HG03432 (cell line): ENCODE measurements at regions not wholly inside any gene's neighbourhood (a gene's known extent, or its start where the extent isn't known, plus 50 kb on each side); places are given as distances from the start of the nearest gene placed in this dataset.

Experiments used
- ATAC-seq: cut with Tn5 transposase; IDR thresholded peaks from one replicate; pipeline ENCODE4 v1.9.1; 2021; ENCODE audit warnings: mild to moderate bottlenecking, moderate library complexity; ENCODE audit not compliant: unreplicated experiment

- no peak for ATAC-seq
These were observed 52.0 kb upstream of the OSBPL8 start for GRCh38 chr12:76611533-76611932.

- no peak for ATAC-seq
These were observed 54.8 kb upstream of the OSBPL8 start for GRCh38 chr12:76614364-76614763.

- ATAC-seq, result peak; percentile 46
These were observed 58.5 kb upstream of the OSBPL8 start for GRCh38 chr12:76618031-76618430.

- peak; percentile 81 for ATAC-seq
These were observed 62.0 kb upstream of the OSBPL8 start for GRCh38 chr12:76621582-76622024.

DNA sequence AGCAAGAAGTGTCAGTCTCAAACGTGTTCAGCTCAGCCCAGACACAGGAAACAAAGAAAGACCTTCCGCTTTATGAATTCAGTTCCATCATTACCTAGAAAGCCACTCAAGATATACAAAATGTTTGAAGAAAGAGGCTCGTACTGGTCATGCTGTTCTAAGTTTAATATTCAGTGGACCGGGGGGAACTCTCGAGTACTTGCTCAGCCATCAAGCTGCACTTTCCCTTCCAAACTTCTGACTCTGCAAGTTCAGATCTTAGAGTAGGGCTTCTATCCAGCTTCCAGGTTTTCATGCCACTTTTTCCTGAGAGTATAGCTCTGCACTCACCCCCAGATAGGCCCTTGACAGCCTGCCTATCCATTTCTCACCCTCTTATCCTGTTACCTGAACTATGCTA, 62.8 kb upstream of the OSBPL8 start:
- no peak for ATAC-seq

- no peak for ATAC-seq
These were observed 63.3 kb upstream of the OSBPL8 start for GRCh38 chr12:76622915-76623314.

DNA sequence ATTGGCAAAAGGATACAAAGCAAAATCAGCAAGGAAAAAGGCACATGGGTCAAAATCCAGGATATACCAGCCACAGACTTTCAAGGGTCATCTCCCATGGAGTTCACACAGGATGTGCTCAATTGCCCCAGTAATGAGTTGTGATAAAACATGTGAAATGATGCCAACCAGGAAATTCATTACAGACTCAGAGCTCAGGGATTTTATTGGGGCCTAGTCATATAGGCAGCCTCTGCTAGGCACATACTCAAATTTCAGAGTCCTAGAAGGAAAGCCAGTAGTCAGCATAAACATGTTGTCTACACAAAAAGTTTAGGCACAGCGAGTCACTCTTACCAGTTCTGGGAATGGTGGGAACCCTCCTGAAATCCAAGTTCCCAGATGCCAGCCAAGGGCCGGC, 64.4 kb upstream of the OSBPL8 start:
- no peak for ATAC-seq

DNA sequence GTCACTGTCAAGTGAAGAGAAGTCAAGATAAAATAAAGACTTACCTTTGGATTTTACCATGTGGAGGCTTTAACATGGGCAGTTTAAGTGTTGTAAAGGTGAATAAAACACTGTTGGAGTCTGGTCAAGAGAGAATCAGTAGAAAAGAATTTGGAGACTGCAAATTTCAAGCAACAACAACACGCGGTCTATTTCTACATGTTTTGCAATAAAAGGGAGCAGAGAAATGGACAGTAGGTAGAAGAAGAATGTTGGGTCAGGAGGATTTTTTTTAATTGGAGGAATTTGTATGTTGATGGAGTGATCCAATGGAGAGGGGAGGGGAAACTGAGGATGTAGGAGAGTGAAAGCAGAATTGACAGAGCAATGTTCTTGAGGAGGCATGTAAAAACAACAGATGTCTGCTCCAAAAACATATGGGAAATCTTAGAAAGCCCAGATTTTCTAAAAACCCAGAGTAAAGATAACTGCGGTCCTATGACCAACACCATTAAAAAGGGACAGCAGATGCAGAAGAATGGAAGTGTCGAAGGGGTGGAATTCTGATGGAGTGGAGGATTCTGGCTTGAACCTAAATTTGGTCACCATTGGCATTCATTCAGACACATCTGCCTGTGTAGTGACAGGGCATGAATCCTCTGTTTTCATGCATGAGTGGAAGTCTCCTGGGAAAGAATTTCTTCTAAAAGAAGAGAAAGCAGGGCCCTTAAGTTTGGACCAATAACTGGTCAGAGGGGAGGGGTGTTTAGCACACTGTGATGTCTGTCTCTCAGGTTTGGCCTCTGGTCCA, 68.0 kb upstream of the OSBPL8 start:
- no peak for ATAC-seq

GRCh38 chr12:76628745-76629144, 69.2 kb upstream of the OSBPL8 start:
- ATAC-seq, result no peak

GRCh38 chr12:76631741-76632140, 72.2 kb upstream of the OSBPL8 start:
- ATAC-seq, result no peak

DNA sequence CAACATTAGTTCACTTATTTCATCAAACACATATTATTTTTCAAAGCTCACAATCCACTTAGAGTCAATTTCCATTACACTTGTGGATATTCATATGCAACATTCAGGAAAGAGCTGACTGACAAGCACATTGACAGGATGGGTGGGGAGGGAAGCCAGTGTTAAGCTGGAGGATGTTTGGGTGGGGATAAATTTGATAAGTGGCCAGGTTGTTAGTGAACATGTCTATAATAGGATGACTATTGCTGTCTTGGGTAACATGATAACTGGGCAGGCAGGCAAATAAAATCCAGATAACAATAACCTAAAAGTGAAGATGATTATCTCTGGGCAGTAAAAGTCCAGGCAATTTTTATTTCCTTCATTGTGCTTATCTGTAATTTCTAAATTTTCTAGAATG, 73.8 kb upstream of the OSBPL8 start:
- no peak for ATAC-seq

DNA sequence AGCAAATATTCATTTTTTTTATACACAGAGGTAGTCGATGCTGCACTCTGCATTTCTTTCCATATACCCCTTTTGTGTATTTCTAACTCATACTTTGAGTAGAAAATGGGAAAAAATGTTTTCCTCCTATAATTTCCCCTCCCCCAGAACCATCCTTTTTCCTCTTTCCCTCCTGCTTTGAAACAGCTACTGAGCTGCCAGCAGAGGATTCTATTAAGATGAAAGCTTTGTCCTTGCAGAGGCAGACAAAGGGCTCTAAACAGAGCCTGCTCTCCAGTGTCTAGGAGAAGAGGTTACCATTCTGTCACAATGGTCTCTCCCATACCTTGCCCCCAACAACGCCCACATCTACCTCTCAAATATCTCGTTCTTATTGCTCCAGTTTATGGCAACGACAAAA, 74.6 kb upstream of the OSBPL8 start:
- no peak for ATAC-seq

- ATAC-seq, result peak; percentile 49
These were observed 76.6 kb upstream of the OSBPL8 start for GRCh38 chr12:76636121-76636692.

DNA sequence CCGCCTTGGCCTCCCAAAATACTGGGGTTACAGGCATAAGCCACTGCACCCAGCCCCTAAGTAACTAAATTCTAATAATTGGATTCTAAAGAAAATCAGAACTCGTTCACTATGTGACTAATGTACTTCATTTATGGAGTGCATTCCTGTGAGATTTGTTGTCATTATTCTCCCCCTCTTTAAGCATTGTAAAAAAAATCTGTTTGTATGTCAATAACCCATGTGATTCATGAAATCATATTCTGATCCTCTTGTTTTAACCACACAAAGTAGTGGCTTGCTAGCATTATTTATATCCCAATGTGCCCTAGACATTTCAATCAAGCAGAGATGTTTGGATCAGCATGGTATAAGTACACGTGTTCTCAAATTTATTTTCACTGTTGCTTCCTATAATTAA, 78.2 kb upstream of the OSBPL8 start:
- ATAC-seq, result no peak

GRCh38 chr12:76639646-76640045, 80.1 kb upstream of the OSBPL8 start:
- ATAC-seq, result no peak

GRCh38 chr12:76641073-76641472, 81.5 kb upstream of the OSBPL8 start:
- no peak for ATAC-seq

GRCh38 chr12:76641961-76642360, 82.4 kb upstream of the OSBPL8 start:
- no peak for ATAC-seq

GRCh38 chr12:76643438-76643837, 83.9 kb upstream of the OSBPL8 start:
- no peak for ATAC-seq

- ATAC-seq, result no peak
These were observed 85.4 kb upstream of the OSBPL8 start for GRCh38 chr12:76644950-76645349.

DNA sequence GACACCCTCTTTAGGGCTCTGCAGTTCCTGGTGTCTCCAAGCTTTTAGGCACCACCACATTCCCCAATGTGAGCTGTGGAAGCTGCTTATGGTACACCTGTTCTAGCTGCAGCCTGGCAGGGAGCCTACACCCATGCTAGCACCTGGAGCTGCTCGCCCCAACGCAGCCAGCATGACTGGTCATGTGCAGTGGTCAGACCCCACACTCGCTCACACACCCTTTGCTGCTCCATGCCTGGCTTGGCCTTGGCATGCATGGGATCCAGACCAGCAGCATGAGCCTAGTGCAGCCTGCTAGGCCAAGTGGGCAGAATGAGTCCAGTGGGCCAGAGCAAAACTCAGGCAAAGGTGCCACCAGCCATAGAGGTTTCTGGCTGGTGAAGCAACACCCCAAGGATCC, 86.4 kb upstream of the OSBPL8 start:
- no peak for ATAC-seq

DNA sequence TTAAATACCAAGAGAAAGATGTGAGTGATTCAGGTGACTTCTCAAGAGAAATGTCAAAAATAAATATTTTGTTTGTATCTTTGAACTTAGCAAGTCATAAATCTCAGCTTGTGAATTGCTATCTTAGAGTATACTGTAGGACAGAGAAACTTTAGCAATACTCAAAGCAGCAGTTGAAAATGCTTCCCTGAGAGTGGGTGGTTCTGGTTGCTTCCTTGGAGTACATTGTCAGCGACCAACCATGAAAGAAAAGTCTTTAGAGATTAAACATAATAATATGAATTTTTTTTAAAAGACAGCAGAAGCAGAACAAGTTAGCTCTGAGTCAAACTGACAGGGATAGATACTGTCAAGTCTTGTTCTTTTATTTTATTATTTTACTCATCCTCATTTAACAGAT, 86.8 kb upstream of the OSBPL8 start:
- no peak for ATAC-seq

GRCh38 chr12:76649099-76649498, 89.5 kb upstream of the OSBPL8 start:
- no peak for ATAC-seq

- no peak for ATAC-seq
These were observed 92.8 kb upstream of the OSBPL8 start for GRCh38 chr12:76652402-76652801.
